ENCODE measurements at regions not wholly inside any gene's neighbourhood (a gene's known extent, or its start where the extent isn't known, plus 50 kb on each side); places are given as distances from the start of the nearest gene placed in this dataset.
"Not testable (repeated sequence)": the region's sequence is repeated elsewhere in the genome, so short reads cannot be mapped to it uniquely, and the experiment has no call there.

- DNase-seq: no peak
Observed at GRCh38 chr1:106344494-106344893, 712.0 kb upstream of the PRMT6 start.

GRCh38 chr1:106360252-106360651 is 696.2 kb upstream of the PRMT6 start:
- DNase-seq: no peak

GRCh38 chr1:106366627-106367319 is 689.7 kb upstream of the PRMT6 start:
- no peak for DNase-seq

GRCh38 chr1:106378261-106378660 is 678.2 kb upstream of the PRMT6 start:
- DNase-seq: no peak

- no peak for DNase-seq
Observed at GRCh38 chr1:106380772-106381171, 675.7 kb upstream of the PRMT6 start.

- not testable (repeated sequence) for DNase-seq
Observed at GRCh38 chr1:106389160-106389559, 667.3 kb upstream of the PRMT6 start.

- no peak for DNase-seq
Observed at GRCh38 chr1:106393046-106393445, 663.4 kb upstream of the PRMT6 start.

GRCh38 chr1:106396020-106396419 is 660.5 kb upstream of the PRMT6 start:
- DNase-seq: no peak

- DNase-seq: no peak
Observed at GRCh38 chr1:106398391-106398790, 658.1 kb upstream of the PRMT6 start.

- no peak for DNase-seq
Observed at GRCh38 chr1:106406114-106406513, 650.4 kb upstream of the PRMT6 start.

- not testable (repeated sequence) for DNase-seq
Observed at GRCh38 chr1:106412321-106412720, 644.2 kb upstream of the PRMT6 start.

GRCh38 chr1:106435269-106435668 is 621.2 kb upstream of the PRMT6 start:
- DNase-seq: no peak

GRCh38 chr1:106439475-106439874 is 617.0 kb upstream of the PRMT6 start:
- DNase-seq: no peak

- no peak for DNase-seq
Observed at GRCh38 chr1:106447466-106447865, 609.0 kb upstream of the PRMT6 start.

GRCh38 chr1:106456832-106457231 is 599.6 kb upstream of the PRMT6 start:
- no peak for DNase-seq

- DNase-seq: no peak
Observed at GRCh38 chr1:106457368-106457767, 599.1 kb upstream of the PRMT6 start.

GRCh38 chr1:106458866-106459265 is 597.6 kb upstream of the PRMT6 start:
- no peak for DNase-seq

GRCh38 chr1:106459418-106459817 is 597.1 kb upstream of the PRMT6 start:
- DNase-seq: no peak

- no peak for DNase-seq
Observed at GRCh38 chr1:106465666-106466065, 590.8 kb upstream of the PRMT6 start.

- no peak for DNase-seq
Observed at GRCh38 chr1:106480629-106481028, 575.8 kb upstream of the PRMT6 start.

- DNase-seq: no peak
Observed at GRCh38 chr1:106492880-106493279, 563.6 kb upstream of the PRMT6 start.

GRCh38 chr1:106494646-106495045 is 561.8 kb upstream of the PRMT6 start:
- no peak for DNase-seq

- no peak for DNase-seq
Observed at GRCh38 chr1:106498238-106498637, 558.2 kb upstream of the PRMT6 start.

GRCh38 chr1:106502659-106503058 is 553.8 kb upstream of the PRMT6 start:
- no peak for DNase-seq

GRCh38 chr1:106515375-106515774 is 541.1 kb upstream of the PRMT6 start:
- DNase-seq: no peak

Measured in suppressor macrophage treated with lipopolysaccharide for 1 hour (primary cell).